ENCODE measurements at regions not wholly inside any gene's neighbourhood (a gene's known extent, or its start where the extent isn't known, plus 50 kb on each side); places are given as distances from the start of the nearest gene placed in this dataset.

DNA sequence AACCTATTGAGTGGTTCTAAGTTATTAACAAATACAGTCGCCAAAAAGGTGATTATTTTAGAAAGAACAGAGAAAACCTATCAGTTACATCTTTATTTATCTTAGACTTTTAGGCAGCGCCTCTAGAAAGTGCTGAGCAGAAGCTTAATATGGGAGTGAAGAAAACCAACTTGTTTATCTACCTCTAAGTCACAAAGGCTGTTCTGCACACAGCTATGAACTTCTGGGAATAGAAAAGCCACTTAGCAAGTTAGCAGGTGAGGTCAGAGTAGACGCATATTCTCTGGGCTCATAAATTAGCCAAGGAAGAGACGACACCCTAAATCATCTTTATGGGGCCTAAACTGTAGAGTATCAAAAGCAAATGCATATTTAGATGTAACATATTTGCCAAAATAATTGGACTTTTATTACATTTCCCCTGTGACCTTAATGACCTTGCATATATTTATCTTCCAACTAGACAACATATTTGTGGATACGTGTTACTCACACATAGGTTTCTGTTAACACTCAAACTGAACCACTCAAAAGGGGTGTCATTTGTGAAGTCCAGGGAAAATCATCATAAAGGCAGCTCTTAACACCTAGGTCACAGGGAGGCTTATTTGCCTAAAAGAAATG is 267.1 kb downstream of the ADGB start:
- Mint-ChIP-seq H3K4me3 (no peak overlapping the region), H3K27ac (no peak overlapping the region), H3K9me3 (no peaks in the 10 kb centered on the region), H3K4me1 (no peaks in the 10 kb centered on the region), H3K36me3 (ENCODE audit: low read depth) (no peaks in the 10 kb centered on the region), H3K27me3 (no peaks in the 10 kb centered on the region)
- POLR2A ChIA-PET: no interaction called here
- CTCF ChIA-PET: interaction anchor here (1.2 to 1.3 kb wide), 2 partner anchors 12 to 24 kb away, joined by 3 to 4 read pairs; no protein-coding TSS in a partner anchor
- no peak for DNase-seq

DNA sequence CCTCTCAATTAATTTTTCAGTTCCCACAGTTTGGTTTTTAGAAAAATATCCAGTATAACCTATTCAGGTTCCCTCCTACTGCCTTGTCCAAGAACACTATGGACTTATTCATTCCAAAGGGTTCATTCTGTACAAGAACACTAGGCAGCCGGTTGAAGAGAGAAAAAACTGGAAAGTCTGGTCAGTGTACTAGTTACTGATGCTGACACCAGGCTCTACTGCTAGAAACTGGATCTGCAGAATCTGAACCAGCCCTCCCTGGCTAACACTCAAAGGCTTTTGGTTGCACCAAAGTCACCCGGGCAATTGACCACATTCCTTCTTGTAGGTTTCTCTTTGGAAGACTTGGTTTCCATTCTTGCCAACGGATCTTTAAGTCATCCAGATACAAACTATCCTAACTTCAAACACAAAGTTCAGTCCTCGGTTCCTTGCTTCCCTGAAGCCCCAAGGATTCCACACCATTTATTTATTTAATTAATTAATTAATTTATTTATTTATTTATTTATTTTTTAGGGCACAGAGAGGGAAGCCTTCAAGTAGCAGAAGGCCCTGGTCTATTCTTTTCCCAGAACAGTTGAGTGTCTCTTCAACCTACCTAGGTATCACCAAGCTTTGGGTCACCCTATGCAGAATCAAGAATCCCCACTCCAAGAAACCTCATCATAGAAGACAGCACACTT is 268.1 kb downstream of the ADGB start:
- CTCF ChIA-PET: no interaction called here
- Mint-ChIP-seq H3K9me3 (no peaks in the 10 kb centered on the region), H3K4me1 (no peaks in the 10 kb centered on the region), H3K27ac (no peak overlapping the region), H3K27me3 (no peaks in the 10 kb centered on the region), H3K36me3 (ENCODE audit: low read depth) (no peaks in the 10 kb centered on the region), H3K4me3 (no peak overlapping the region)
- no peak for DNase-seq
- POLR2A ChIA-PET: no interaction called here

GRCh38 chr6:146868671-146869209 is 270.0 kb downstream of the ADGB start:
- H3K4me1 Mint-ChIP-seq: no peaks in the 10 kb centered on the region
- POLR2A ChIA-PET: no interaction called here
- no peak for DNase-seq

GRCh38 chr6:146870760-146871159 is 272.0 kb downstream of the ADGB start:
- Mint-ChIP-seq H3K27me3 (no peaks in the 10 kb centered on the region), H3K36me3 (ENCODE audit: low read depth) (no peaks in the 10 kb centered on the region), H3K4me3 (no peak overlapping the region), H3K9me3 (no peaks in the 10 kb centered on the region), H3K4me1 (no peaks in the 10 kb centered on the region), H3K27ac (no peak overlapping the region)
- ChIA-PET POLR2A (no interaction called here), CTCF (no interaction called here)
- no peak for DNase-seq

More at GRCh38 chr6:146868671-146869209, 270.0 kb downstream of the ADGB start:
- H3K36me3 Mint-ChIP-seq (ENCODE audit: low read depth): no peaks in the 10 kb centered on the region
- no peak overlapping the region for H3K27ac Mint-ChIP-seq
- no peak overlapping the region for H3K4me3 Mint-ChIP-seq
- H3K9me3 Mint-ChIP-seq: no peaks in the 10 kb centered on the region
- H3K27me3 Mint-ChIP-seq: no peaks in the 10 kb centered on the region
- CTCF ChIA-PET: no interaction called here

DNA sequence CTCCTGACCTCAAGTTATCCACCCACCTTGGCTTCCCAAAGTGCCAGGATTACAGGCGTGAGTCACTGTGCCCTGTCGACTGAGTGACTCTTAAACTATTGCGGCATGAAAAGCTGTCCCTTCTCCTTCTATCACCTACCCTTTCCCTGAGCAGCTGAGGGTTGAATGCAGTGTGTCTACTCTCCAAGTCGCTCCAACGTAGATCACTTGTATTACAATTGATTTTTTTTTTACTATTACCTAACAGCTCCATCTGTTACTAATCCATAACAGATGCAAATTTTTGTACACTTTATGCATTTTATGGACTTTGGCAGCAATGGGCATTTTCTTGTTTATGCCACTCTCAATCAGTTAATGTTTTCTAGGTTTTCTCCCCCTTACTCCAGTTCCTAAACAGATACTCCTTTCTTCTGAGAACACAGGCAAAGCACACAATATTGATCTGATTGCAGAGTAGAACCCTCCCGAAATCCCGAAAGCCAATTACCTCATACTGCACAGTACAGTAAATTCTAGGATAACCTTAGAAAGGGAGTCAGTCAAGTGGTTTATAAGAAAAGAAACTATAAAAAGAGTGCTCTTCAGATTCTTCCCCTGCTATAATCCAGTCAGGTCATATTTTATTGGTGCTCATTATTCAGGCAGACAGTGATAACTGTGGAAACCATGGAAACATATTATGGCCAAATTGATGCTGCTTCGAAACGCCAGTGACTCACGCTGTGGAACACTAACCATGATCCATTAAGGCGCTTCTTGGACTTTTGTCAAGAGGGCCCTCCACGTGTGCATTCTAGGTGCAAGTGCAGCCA is 273.0 kb downstream of the ADGB start:
- no peaks in the 10 kb centered on the region for H3K27me3 Mint-ChIP-seq
- DNase-seq: no peak
- peaks cover 6% of the 10 kb centered on the region for H3K4me1 Mint-ChIP-seq
- H3K9me3 Mint-ChIP-seq: no peaks in the 10 kb centered on the region
- ChIA-PET CTCF (no interaction called here), POLR2A (no interaction called here)
- H3K27ac Mint-ChIP-seq: no peak overlapping the region
- no peak overlapping the region for H3K4me3 Mint-ChIP-seq
- H3K36me3 Mint-ChIP-seq (ENCODE audit: low read depth): no peaks in the 10 kb centered on the region

- Mint-ChIP-seq H3K9me3 (no peaks in the 10 kb centered on the region), H3K4me1 (peaks cover 8% of the 10 kb centered on the region), H3K36me3 (ENCODE audit: low read depth) (peaks cover 1% of the 10 kb centered on the region), H3K27ac (no peak overlapping the region), H3K27me3 (no peaks in the 10 kb centered on the region), H3K4me3 (no peak overlapping the region)
- no peak for DNase-seq
- ChIA-PET POLR2A (no interaction called here), CTCF (no interaction called here)
Measured at GRCh38 chr6:146872426-146872785, 273.6 kb downstream of the ADGB start.

- ChIA-PET POLR2A (no interaction called here), CTCF (no interaction called here)
- DNase-seq: no peak
- Mint-ChIP-seq H3K9me3 (no peaks in the 10 kb centered on the region), H3K27ac (no peak overlapping the region), H3K4me1 (peaks cover 8% of the 10 kb centered on the region), H3K36me3 (ENCODE audit: low read depth) (peaks cover 1% of the 10 kb centered on the region), H3K4me3 (no peak overlapping the region), H3K27me3 (no peaks in the 10 kb centered on the region)
Measured at GRCh38 chr6:146874278-146875018, 275.7 kb downstream of the ADGB start.

DNA sequence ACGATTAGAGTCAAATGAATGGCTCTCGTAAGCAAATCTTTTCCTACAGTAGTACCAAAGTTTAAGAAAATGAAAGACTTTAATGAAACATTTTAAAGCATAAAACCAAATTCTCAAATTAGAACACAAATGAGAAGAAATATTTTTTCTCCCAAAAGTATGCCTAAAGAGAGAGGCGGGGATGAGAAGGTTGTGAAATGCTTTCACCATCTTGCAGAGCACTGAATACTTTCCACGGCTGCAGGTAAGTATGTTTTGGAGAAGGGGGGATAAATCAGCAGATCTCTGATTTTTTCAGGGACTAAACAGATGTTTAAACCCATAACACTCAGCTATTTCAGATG is 277.1 kb downstream of the ADGB start:
- no peaks in the 10 kb centered on the region for H3K9me3 Mint-ChIP-seq
- CTCF ChIA-PET: interaction anchor here (1.0 kb wide), 1 partner anchor 29 kb away, joined by 7 read pairs; no protein-coding TSS in a partner anchor
- no peak overlapping the region for H3K4me3 Mint-ChIP-seq
- no peak for DNase-seq
- POLR2A ChIA-PET: no interaction called here
- H3K36me3 Mint-ChIP-seq (ENCODE audit: low read depth): peaks cover 1% of the 10 kb centered on the region
- no peaks in the 10 kb centered on the region for H3K27me3 Mint-ChIP-seq
- peaks cover 8% of the 10 kb centered on the region for H3K4me1 Mint-ChIP-seq
- no peak overlapping the region for H3K27ac Mint-ChIP-seq

GRCh38 chr6:146876271-146877151 is 277.7 kb downstream of the ADGB start:
- ChIA-PET POLR2A (no interaction called here), CTCF (interaction anchor here (0.9 to 1.0 kb wide), 2 partner anchors 9 to 28 kb away, joined by 3 to 7 read pairs; no protein-coding TSS in a partner anchor)
- H3K36me3 Mint-ChIP-seq (ENCODE audit: low read depth): peaks cover 1% of the 10 kb centered on the region
- H3K9me3 Mint-ChIP-seq: no peaks in the 10 kb centered on the region
- H3K4me1 Mint-ChIP-seq: peaks cover 8% of the 10 kb centered on the region
- H3K4me3 Mint-ChIP-seq: no peak overlapping the region
- no peaks in the 10 kb centered on the region for H3K27me3 Mint-ChIP-seq
- no peak overlapping the region for H3K27ac Mint-ChIP-seq
- DNase-seq: no peak

- H3K27ac Mint-ChIP-seq: no peak overlapping the region
- ChIA-PET CTCF (interaction anchor here (0.5 to 0.6 kb wide), 3 partner anchors 15 to 44 kb away, joined by 3 to 4 read pairs (median 4); no protein-coding TSS in a partner anchor), POLR2A (no interaction called here)
- H3K9me3 Mint-ChIP-seq: no peaks in the 10 kb centered on the region
- peaks cover 1% of the 10 kb centered on the region for H3K36me3 Mint-ChIP-seq (ENCODE audit: low read depth)
- DNase-seq: no peak
- H3K4me1 Mint-ChIP-seq: peaks cover 8% of the 10 kb centered on the region
- no peak overlapping the region for H3K4me3 Mint-ChIP-seq
- no peaks in the 10 kb centered on the region for H3K27me3 Mint-ChIP-seq
Measured at GRCh38 chr6:146878168-146878951, 279.6 kb downstream of the ADGB start.

DNA sequence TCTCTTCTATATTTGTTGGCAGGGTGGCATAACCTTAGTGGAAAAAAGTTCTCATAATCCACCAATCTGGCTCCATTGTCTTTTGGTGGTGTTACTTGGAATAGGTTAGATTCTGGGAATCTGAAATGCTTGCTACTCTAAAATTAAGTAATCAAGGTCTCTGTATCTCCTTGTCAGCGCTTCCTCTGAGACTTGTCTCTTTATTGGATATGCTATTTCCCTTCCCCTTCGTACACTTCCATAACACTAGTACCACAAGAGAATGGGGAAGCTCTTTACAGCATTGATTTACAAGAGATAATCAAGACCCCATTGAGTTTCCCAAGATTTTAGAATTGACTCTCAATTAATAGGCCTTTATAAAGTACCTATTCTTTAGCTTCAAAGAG is 280.2 kb downstream of the ADGB start:
- H3K4me3 Mint-ChIP-seq: no peak overlapping the region
- no peaks in the 10 kb centered on the region for H3K9me3 Mint-ChIP-seq
- no peak overlapping the region for H3K27ac Mint-ChIP-seq
- peaks cover 8% of the 10 kb centered on the region for H3K4me1 Mint-ChIP-seq
- ChIA-PET POLR2A (no interaction called here), CTCF (no interaction called here)
- peaks cover 1% of the 10 kb centered on the region for H3K36me3 Mint-ChIP-seq (ENCODE audit: low read depth)
- no peaks in the 10 kb centered on the region for H3K27me3 Mint-ChIP-seq
- no peak for DNase-seq

Data from activated CD4-positive, alpha-beta T cell treated with anti-CD3 and anti-CD28 coated beads, Interleukin-2, amount 10 ng/mL, durations not matched to agents 7 days and 5 days (primary cell).